T47D (cell line): ENCODE measurements at regions not wholly inside any gene's neighbourhood (a gene's known extent, or its start where the extent isn't known, plus 50 kb on each side); places are given as distances from the start of the nearest gene placed in this dataset.
A peak's percentile ranks its signal among the peaks of the same experiment; 100 is the strongest.

Experiments
- DNase-seq, 2 experiments: peaks; one replicate each; pipeline versions ENCODE4 v3.0.0 to v3.0.0-alpha.2; 2011 to 2012; ENCODE audit warnings: low read depth in 1 of 2, low spot score in 1 of 2
- JUND ChIP-seq: IDR thresholded peaks from 2 replicates; pipeline ENCODE4 v1.6.1; 2012; ENCODE audit warnings: low read depth
- in situ Hi-C: cut with HindIII; loops from 2 replicates; pipeline ENCODE4 v1.10.0; 2016; ENCODE audit warnings: low sequenced_read_pairs, low pct_unique_long_range_greater_than_20kb

DNA sequence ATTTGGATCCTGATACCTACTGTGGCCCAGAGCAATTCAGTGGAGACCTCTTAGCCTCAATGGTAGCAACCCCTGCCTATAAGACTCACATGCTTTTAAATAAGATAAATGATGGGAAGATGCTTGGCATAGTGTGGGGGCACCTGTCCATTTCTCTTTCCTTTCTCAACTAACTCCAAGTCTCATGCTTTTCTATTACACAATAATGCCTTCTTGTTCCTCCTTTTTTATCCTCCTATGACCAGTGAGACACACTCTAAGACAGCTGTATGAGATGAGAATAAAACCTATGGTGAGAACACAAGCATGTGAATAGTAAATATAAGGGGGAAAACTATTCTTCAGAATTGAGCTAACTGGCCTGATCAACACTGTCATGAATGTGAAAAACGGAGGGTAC, 147.0 kb upstream of the STXBP5 start:
- TF ChIP-seq JUND = no peak
- no peak for DNase-seq
- in situ Hi-C loops = no loop called here

DNA sequence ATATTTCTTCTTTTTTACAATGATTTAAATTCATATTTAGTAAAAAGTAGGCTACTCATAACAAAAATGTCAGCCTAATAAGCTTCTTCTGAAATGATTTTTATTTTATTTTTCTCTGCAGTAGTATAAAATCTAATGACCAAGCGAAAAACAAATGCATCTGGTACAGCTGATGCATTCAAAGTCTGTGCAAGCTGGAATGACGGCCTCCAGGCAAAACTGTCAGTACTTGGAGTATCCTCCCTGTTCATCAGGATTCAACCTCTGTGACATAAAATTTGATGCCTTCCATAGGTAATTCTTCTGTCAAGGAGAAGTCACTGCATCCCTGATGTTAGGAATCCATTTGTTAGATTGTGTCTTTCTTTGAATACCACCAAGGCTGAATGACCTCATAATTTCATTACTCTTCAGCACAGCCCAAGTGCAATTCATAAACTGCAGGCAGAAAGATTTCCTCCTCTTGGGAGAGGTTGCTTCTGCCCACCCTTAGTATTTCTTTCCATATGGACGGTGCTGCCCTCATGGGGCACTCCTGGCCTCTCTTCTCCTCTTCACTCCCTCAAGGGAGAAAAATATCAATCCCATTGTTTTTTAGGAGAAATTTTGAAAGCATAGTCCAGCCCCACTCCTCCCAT, 146.4 kb upstream of the STXBP5 start:
- TF ChIP-seq JUND = no peak
- no peak for DNase-seq
- in situ Hi-C loops = no loop called here

DNA sequence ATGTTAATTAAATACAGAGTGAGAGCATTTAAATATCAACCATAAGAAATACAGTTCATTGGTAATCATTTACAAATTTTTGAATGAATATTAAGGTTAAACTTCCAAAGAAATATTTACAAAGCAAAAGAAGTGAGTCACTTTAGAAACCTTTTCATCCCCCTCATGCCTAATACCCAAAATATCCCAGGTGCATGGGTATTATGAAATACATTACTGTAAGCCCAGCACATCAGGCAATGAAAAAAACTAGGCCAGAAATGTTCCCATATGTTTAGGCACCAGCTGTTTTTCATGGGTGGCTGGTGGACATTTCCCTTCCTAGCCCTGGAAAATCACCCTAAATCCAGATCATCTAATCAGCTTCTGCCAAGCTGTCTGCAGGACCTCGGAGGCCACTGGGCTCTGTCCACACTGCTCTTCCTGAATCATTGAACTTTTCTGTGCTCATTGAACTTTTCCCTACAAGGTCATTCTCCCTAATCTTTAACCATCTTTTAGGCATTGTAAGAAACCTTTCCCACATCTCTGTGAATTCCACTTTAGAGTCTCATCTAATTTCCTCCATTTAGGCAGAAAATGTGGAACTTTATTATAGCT, 145.3 kb upstream of the STXBP5 start:
- in situ Hi-C loops = no loop called here
- TF ChIP-seq JUND = no peak
- no peak for DNase-seq

DNA sequence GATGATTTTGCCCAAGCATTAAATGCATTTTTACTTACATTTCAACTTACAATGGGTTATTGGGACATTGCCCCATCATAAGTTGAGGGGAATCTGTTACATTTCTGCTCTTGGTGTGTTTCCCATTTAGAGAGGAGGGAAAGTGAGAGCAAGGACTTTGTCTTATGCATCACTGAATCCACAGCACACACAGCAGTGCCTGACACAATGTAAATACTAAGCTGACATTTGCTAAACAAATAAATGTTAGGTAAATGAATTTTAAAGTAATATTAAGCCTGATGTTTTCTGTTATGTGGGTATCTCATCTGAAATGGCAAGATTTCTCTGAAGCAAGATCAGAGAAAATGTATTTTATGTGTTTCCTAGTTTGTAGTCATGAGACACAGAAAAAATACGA, 143.6 kb upstream of the STXBP5 start:
- no peak for DNase-seq
- no peak for TF ChIP-seq JUND
- in situ Hi-C loops = no loop called here

DNA sequence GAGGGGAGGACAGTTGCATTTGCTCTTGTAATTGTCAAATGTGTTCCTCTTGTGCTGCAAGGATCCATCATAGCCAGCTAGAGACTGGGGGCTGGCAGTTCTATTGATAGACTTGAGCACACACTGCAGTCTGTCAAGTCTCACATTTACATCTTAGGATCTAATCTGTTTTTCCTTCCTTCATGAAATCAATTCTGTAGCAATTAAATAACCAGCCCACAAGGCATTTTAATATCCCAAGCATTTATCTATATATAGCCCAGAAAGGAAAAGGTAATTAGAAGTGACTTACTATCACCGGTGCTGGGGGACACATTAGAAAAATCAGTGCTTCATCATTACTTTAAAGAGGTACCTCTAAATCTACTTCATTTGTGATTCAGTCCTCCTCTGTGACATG, 143.0 kb upstream of the STXBP5 start:
- in situ Hi-C loops = no loop called here
- TF ChIP-seq JUND = no peak
- no peak for DNase-seq

DNA sequence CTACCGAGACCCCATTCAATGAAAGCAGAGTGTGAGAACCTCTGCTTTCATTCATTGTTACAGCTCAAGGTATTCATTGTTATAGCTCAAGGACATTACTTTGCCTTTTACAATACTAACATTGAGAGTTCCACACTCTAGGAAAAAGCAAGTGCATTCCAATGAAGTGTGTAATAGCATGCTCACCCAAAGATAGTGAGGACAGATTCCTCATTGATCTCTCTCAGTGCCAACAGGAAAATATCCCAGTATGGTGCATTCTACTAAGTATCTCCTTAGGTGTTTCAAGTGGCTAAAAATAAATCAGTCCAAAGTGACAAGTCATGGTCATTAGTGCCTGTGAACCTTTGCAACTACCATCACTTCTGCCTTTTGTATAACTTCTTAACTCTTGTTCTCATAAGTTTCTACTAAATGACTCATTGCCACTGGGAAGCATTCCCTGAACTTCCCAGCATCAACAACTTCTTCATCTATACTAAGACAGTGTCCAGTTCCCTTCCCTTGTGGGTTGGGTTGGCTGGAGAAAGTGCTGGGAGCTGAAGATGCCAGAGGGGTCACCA, 140.7 kb upstream of the STXBP5 start:
- TF ChIP-seq JUND = no peak
- DNase-seq = no peak
- in situ Hi-C loops = no loop called here

DNA sequence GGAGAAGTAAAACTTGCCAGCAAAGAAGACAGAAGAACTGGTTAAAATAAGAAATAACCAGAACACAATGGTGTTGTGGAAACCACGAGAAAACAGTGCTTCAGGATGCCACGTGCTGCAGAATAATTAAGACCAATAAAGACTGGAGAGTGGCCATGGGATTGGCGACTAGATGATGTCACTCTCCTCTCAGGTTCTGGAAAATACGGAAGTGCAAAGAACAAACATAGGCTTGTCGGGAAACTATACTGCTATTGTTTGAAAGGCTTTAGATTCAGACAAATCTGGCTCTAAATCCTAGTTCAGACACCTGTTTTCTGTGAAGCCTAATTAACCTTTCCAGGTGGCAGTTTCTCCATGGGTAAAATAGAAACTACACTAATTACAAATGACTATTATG, 138.4 kb upstream of the STXBP5 start:
- in situ Hi-C loops = no loop called here
- peak in 1 of 2 experiments; percentile 15 for DNase-seq
- no peak for TF ChIP-seq JUND

DNA sequence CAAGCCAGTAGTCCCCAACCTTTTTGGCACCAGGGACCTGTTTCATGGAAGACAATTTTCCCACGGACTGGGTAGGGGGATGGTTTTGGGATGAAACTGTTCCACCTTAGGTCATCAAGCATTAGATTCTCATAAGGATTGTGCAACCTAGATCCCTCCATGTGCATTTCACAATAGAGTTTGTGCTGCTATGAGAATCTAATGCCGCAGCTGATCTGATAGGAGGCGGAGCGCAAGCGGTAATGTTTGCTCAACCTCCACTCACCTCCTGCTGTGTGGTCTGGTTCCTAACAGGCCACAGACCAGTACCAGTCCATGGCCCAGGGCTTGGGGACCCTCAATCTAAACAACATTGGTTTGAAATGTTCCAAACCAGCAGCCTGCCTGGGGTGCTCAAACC, 137.0 kb upstream of the STXBP5 start:
- no peak for DNase-seq
- in situ Hi-C loops = no loop called here
- TF ChIP-seq JUND = no peak

DNA sequence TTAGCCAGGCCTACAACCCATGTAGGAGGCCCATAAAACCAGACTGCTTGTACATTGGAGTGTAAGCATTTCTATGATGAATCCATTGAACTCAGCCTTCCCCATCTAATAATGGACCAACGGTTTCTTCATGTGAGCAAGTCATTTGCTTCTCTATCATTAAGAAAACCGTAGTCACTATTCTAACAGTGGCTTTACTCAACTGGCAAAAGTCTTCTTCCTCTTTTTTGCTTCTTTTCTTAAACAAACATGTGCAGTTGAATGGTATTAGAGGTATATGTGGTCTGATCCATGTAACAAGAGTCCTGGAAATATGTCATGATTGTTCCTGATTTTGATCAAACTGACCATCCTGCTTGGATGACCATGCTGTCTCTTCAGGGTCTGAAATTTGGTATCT, 132.4 kb upstream of the STXBP5 start:
- no peak for TF ChIP-seq JUND
- no peak for DNase-seq
- in situ Hi-C loops = no loop called here

DNA sequence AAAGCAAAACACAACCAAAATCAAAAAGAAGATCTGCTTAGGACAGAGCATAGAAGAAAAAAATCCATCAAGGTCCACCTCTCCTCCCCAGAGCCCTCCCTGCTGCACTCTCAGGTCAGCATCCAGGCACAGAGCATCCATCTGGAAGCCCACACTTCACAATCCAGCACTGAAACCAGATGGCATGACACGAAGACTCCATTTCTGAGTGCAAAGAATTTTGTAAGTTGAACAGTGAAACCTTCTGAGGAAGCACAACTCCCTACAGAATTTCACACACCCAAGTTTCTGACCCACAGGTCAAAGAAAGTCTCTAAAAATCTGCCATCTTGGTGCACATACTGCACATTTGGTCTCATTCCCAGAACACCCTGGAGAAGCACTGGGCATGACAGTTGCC, 128.8 kb upstream of the STXBP5 start:
- in situ Hi-C loops = no loop called here
- no peak for TF ChIP-seq JUND
- no peak for DNase-seq

DNA sequence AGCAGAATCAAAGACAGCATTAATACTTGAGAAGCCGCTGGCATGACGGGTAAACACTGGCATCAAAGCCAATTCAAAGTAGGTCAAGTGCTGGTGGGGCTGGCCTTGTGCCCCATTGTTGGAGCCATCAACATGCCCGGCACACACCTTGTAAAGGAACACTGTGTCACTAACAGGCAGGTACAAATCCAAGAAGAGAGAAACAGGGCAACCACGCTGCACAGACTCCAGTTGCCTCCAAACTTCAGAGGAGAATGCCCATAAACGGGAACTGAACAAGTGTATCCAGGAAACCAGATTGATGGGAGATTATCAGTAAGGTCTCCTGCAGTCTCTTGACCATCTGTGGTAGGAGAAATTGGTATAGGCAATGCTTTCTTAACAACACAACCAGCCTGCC, 127.0 kb upstream of the STXBP5 start:
- no peak for TF ChIP-seq JUND
- DNase-seq = no peak
- in situ Hi-C loops = no loop called here

DNA sequence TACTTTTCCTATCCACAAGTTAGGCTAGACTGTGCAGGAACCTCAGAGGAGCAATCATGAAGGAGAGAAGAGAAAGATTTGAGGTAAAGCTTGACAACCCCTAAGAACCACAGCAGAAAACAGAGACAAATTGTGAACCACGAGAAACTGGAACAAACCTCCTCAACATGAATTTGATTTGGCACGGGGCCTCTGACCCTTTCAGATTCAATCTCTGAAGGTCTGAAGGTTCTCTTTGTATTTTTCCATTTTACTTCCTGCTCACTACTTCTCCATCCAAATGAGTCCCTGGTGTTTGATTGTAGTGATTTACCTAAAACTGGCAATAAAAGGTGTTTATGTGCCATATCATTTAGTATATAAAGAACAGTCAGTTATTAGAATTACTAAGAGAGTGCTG, 126.1 kb upstream of the STXBP5 start:
- in situ Hi-C loops = no loop called here

DNA sequence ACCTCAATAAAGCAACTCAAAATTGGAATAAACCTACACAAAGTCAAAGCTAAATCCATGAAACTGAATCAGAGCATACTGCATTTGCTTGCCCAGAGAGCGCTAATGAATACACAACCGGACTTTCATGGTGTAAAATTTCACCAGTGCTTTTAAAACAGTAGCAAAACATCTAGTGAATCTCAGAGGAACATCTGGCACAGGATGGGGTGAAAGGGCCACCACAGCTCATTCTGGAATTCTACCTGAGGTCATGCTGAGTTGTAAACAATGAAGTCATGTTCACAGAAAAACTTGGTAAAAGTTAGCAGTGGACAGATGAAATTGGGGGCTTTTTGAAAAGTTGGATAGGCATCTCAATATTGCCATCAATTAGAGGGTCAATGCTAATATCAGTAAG, 125.6 kb upstream of the STXBP5 start:
- DNase-seq = no peak
- no peak for TF ChIP-seq JUND
- in situ Hi-C loops = no loop called here

More for the DNA sequence above, 126.1 kb upstream of the STXBP5 start:
- TF ChIP-seq JUND = no peak
- DNase-seq = no peak

DNA sequence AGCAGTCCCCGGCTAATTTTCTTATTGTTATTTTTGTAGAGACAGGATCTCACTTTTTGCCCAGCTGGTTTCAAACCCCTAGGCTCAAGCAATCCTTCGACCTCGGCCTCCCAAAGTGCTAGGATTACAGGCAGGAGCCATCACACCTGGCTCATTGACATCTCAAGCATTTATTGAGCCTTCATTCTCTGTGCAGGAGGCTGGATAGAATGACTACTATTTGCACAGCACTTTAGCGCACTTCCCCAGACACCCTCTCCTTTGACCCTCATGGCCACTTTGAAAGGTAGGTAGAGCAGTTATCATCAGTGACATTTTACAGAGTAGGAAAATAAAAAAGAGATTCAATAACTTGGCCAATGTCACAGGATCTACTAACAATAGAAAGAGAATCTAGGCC, 124.0 kb upstream of the STXBP5 start:
- TF ChIP-seq JUND = no peak
- in situ Hi-C loops = no loop called here
- no peak for DNase-seq
